ENCODE measurements at regions not wholly inside any gene's neighbourhood (a gene's known extent, or its start where the extent isn't known, plus 50 kb on each side); places are given as distances from the start of the nearest gene placed in this dataset.

GRCh38 chr12:83665634-83666218 lies 979.0 kb downstream of the TMTC2 start:
- TF ChIP-seq EZH2 (IDR thresholded peaks at IDR 0.05; ENCODE audit: borderline replicate concordance, low read length) (no peak), CTCF (IDR thresholded peaks at IDR 0.05; ENCODE audit: low read length) (no peak)
- no peaks in the 10 kb centered on the region for H4K20me1 ChIP-seq (ENCODE audit: insufficient read depth, low read length)
- no peaks in the 10 kb centered on the region for H3K4me1 ChIP-seq (ENCODE audit: insufficient read depth, low read length, severe bottlenecking)
- no peak overlapping the region for H3K27ac ChIP-seq (ENCODE audit: low read depth, low read length, poor library complexity, severe bottlenecking)
- no peak overlapping the region for H3K4me2 ChIP-seq (ENCODE audit: low read length)
- H3K36me3 ChIP-seq (ENCODE audit: insufficient read depth, low read length): no peaks in the 10 kb centered on the region
- H3F3A ChIP-seq (ENCODE audit: insufficient read depth, low read length): no peaks in the 10 kb centered on the region
- no peaks in the 10 kb centered on the region for H3K9me3 ChIP-seq (ENCODE audit: low read length)
- H3K9ac ChIP-seq (ENCODE audit: low read length): no peak overlapping the region
- H3K79me2 ChIP-seq (ENCODE audit: insufficient read depth, low read length): no peaks in the 10 kb centered on the region
- H3K4me3 ChIP-seq (ENCODE audit: low read depth, low read length, poor library complexity, severe bottlenecking): no peak overlapping the region
- H2AFZ ChIP-seq (ENCODE audit: low read length): no peak overlapping the region
- no peaks in the 10 kb centered on the region for H3K27me3 ChIP-seq (ENCODE audit: insufficient read depth, low read length)
- no peaks in the 10 kb centered on the region for H3K9me2 ChIP-seq (ENCODE audit: low read depth, low read length)

DNA sequence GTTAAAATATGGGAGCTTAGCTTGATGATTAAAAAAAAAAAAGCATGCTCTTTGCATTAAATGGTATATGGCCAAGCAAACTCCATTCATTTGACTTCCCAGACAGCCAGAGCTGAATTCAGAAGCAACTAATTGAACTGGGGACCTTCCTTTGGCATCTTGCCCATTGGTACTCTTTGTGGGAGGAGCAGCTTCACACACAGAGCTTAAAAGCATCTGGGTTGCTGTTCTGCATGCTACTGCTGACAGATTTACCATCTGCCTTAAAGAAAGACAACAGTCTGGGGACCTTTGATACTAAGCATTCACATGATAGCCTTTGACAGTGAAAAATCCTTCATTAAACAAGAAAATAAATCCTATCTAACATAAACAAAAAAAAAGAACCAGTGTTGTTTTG lies 977.9 kb downstream of the TMTC2 start:
- no peaks in the 10 kb centered on the region for H3K4me1 ChIP-seq (ENCODE audit: insufficient read depth, low read length, severe bottlenecking)
- no peaks in the 10 kb centered on the region for H3K9me2 ChIP-seq (ENCODE audit: low read depth, low read length)
- TF ChIP-seq CTCF (IDR thresholded peaks at IDR 0.05; ENCODE audit: low read length) (no peak), EZH2 (IDR thresholded peaks at IDR 0.05; ENCODE audit: borderline replicate concordance, low read length) (no peak)
- H2AFZ ChIP-seq (ENCODE audit: low read length): no peak overlapping the region
- H3K27ac ChIP-seq (ENCODE audit: low read depth, low read length, poor library complexity, severe bottlenecking): no peak overlapping the region
- H3K4me3 ChIP-seq (ENCODE audit: low read depth, low read length, poor library complexity, severe bottlenecking): no peak overlapping the region
- no peaks in the 10 kb centered on the region for H3K27me3 ChIP-seq (ENCODE audit: insufficient read depth, low read length)
- H4K20me1 ChIP-seq (ENCODE audit: insufficient read depth, low read length): no peaks in the 10 kb centered on the region
- no peak overlapping the region for H3K4me2 ChIP-seq (ENCODE audit: low read length)
- no peaks in the 10 kb centered on the region for H3K9me3 ChIP-seq (ENCODE audit: low read length)
- no peaks in the 10 kb centered on the region for H3K36me3 ChIP-seq (ENCODE audit: insufficient read depth, low read length)
- no peaks in the 10 kb centered on the region for H3F3A ChIP-seq (ENCODE audit: insufficient read depth, low read length)
- H3K79me2 ChIP-seq (ENCODE audit: insufficient read depth, low read length): no peaks in the 10 kb centered on the region
- no peak overlapping the region for H3K9ac ChIP-seq (ENCODE audit: low read length)

DNA sequence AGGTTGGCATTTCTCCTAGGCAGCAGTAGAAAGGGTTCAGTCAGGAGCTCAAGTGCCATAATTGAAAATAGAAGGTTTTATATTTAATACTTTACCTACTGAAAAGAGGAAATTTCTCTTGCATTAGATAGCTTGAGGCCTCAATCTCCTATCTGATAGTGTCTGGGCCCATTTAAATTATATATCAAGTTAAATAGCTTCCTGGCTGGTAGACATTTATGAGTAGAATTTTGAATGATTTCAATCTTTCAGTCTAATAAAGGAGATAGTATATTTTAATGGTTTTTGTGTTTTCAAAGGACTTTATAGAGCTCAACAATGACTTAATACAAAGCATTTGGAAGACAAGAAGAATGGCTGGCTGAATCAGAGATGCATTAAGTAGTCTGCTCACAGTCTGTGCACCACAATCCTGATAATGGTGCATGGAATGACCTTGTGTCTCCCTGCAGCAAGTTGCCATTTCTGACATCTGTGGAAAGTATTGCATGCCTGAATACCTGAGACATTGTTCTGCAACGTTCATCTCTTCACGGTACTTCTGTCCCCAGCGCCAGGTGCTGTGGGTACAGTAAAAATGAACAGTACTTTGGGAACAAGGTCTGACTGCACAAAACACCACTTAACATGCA lies 974.1 kb downstream of the TMTC2 start:
- H4K20me1 ChIP-seq (ENCODE audit: insufficient read depth, low read length): no peaks in the 10 kb centered on the region
- no peak for TF ChIP-seq CTCF (IDR thresholded peaks at IDR 0.05; ENCODE audit: low read length)
- no peak for TF ChIP-seq EZH2 (IDR thresholded peaks at IDR 0.05; ENCODE audit: borderline replicate concordance, low read length)
- H3K27me3 ChIP-seq (ENCODE audit: insufficient read depth, low read length): no peaks in the 10 kb centered on the region
- H3K27ac ChIP-seq (ENCODE audit: low read depth, low read length, poor library complexity, severe bottlenecking): no peak overlapping the region
- H3K4me2 ChIP-seq (ENCODE audit: low read length): no peak overlapping the region
- no peaks in the 10 kb centered on the region for H3K9me2 ChIP-seq (ENCODE audit: low read depth, low read length)
- no peaks in the 10 kb centered on the region for H3K9me3 ChIP-seq (ENCODE audit: low read length)
- no peaks in the 10 kb centered on the region for H3K79me2 ChIP-seq (ENCODE audit: insufficient read depth, low read length)
- no peaks in the 10 kb centered on the region for H3F3A ChIP-seq (ENCODE audit: insufficient read depth, low read length)
- no peaks in the 10 kb centered on the region for H3K4me1 ChIP-seq (ENCODE audit: insufficient read depth, low read length, severe bottlenecking)
- H3K36me3 ChIP-seq (ENCODE audit: insufficient read depth, low read length): no peaks in the 10 kb centered on the region
- no peak overlapping the region for H3K4me3 ChIP-seq (ENCODE audit: low read depth, low read length, poor library complexity, severe bottlenecking)
- no peak overlapping the region for H2AFZ ChIP-seq (ENCODE audit: low read length)
- no peak overlapping the region for H3K9ac ChIP-seq (ENCODE audit: low read length)
